ENCODE measurements at regions not wholly inside any gene's neighbourhood (a gene's known extent, or its start where the extent isn't known, plus 50 kb on each side); places are given as distances from the start of the nearest gene placed in this dataset.

GRCh38 chr10:31698181-31698830 lies 230.3 kb downstream of the ARHGAP12 start:
- DNase-seq (ENCODE audit: low read depth), result peak; percentile 96
- TF ChIP-seq CTCF (conservative IDR thresholded peaks at IDR 0.05; ENCODE audit: low read length), result no peak
- peak overlapping the region; percentile 36 for H3K4me3 ChIP-seq (ENCODE audit: low read length)

- peak overlapping the region; percentile 36 for H3K4me3 ChIP-seq (ENCODE audit: low read length)
- DNase-seq (ENCODE audit: low read depth), result peak; percentile 86
- no peak for TF ChIP-seq CTCF (conservative IDR thresholded peaks at IDR 0.05; ENCODE audit: low read length)
These were observed 231.1 kb downstream of the ARHGAP12 start for GRCh38 chr10:31697271-31698180.

- TF ChIP-seq CTCF (conservative IDR thresholded peaks at IDR 0.05; ENCODE audit: low read length), result no peak
- no peak overlapping the region for H3K4me3 ChIP-seq (ENCODE audit: low read length)
- peak; percentile 85 for DNase-seq (ENCODE audit: low read depth)
These were observed 233.4 kb downstream of the ARHGAP12 start for GRCh38 chr10:31694929-31695837.

- TF ChIP-seq CTCF (conservative IDR thresholded peaks at IDR 0.05; ENCODE audit: low read length), result no peak
- no peak for DNase-seq (ENCODE audit: low read depth)
- no peak overlapping the region for H3K4me3 ChIP-seq (ENCODE audit: low read length)
These were observed 234.4 kb downstream of the ARHGAP12 start for GRCh38 chr10:31694126-31694685.

GRCh38 chr10:31693491-31693890 lies 235.1 kb downstream of the ARHGAP12 start:
- no peak for TF ChIP-seq CTCF (conservative IDR thresholded peaks at IDR 0.05; ENCODE audit: low read length)

GRCh38 chr10:31689233-31689632 lies 239.4 kb downstream of the ARHGAP12 start:
- no peak overlapping the region for H3K4me3 ChIP-seq (ENCODE audit: low read length)
- no peak for DNase-seq (ENCODE audit: low read depth)
- TF ChIP-seq CTCF (conservative IDR thresholded peaks at IDR 0.05; ENCODE audit: low read length), result no peak

More at GRCh38 chr10:31693491-31693890, 235.1 kb downstream of the ARHGAP12 start:
- no peak for DNase-seq (ENCODE audit: low read depth)
- no peak overlapping the region for H3K4me3 ChIP-seq (ENCODE audit: low read length)
